H9 (cell line): ENCODE measurements at regions not wholly inside any gene's neighbourhood (a gene's known extent, or its start where the extent isn't known, plus 50 kb on each side); places are given as distances from the start of the nearest gene placed in this dataset.

ENCODE experiments used
- DNase-seq: peaks from one replicate; pipeline ENCODE4 v3.0.0-alpha.2; 2017
- H2AFZ ChIP-seq: one replicate; pipeline ENCODE4 v1.6.1; 2013; ENCODE audit warnings: mild to moderate bottlenecking, low read length, control low read depth, moderate library complexity
- H2AK5ac ChIP-seq: 2 replicates; pipeline ENCODE4 v1.6.1; 2013; ENCODE audit warnings: low read length, control low read depth, mixed read lengths; ENCODE audit not compliant: insufficient read length
- H2BK120ac ChIP-seq: one replicate; pipeline ENCODE4 v1.6.1; 2013; ENCODE audit warnings: low read depth, mild to moderate bottlenecking, low read length, control low read depth, inconsistent platforms; ENCODE audit not compliant: poor library complexity, severe bottlenecking
- H2BK12ac ChIP-seq: 2 replicates; pipeline ENCODE4 v1.6.1; 2013; ENCODE audit warnings: low read length, control low read depth, mixed read lengths, low read depth; ENCODE audit not compliant: insufficient read length
- H2BK15ac ChIP-seq: 2 replicates; pipeline ENCODE4 v1.6.1; 2013; ENCODE audit warnings: low read depth, low read length, control low read depth
- H2BK20ac ChIP-seq: one replicate; pipeline ENCODE4 v1.6.1; 2013; ENCODE audit warnings: low read depth, mild to moderate bottlenecking, low read length, control low read depth, inconsistent platforms; ENCODE audit not compliant: poor library complexity, severe bottlenecking
- H2BK5ac ChIP-seq: 2 replicates; pipeline ENCODE4 v1.6.1; 2013; ENCODE audit warnings: low read length, control low read depth, mixed read lengths; ENCODE audit not compliant: insufficient read length
- H3K14ac ChIP-seq: 2 replicates; pipeline ENCODE4 v1.6.1; 2013; ENCODE audit warnings: low read length, control low read depth; ENCODE audit not compliant: insufficient read depth
- H3K18ac ChIP-seq: 2 replicates; pipeline ENCODE4 v1.6.1; 2013; ENCODE audit warnings: low read depth, mild to moderate bottlenecking, mixed read lengths, low read length, control low read depth; ENCODE audit not compliant: insufficient read length
- H3K23ac ChIP-seq: 2 replicates; pipeline ENCODE4 v1.6.1; 2013; ENCODE audit warnings: low read length, control low read depth, mixed read lengths, low read depth; ENCODE audit not compliant: insufficient read length
- H3K23me2 ChIP-seq: 2 replicates; pipeline ENCODE4 v1.6.1; 2013; ENCODE audit warnings: low read depth, mild to moderate bottlenecking, mixed read lengths, low read length, control low read depth; ENCODE audit not compliant: insufficient read length, poor library complexity, severe bottlenecking
- H3K27ac ChIP-seq: 2 replicates; pipeline ENCODE4 v1.5.1; 2013; ENCODE audit warnings: low read length, control low read depth, mixed read lengths, low read depth; ENCODE audit not compliant: insufficient read length
- H3K27me3 ChIP-seq: 2 replicates; pipeline ENCODE4 v1.6.1; 2013; ENCODE audit warnings: low read length, control low read depth, inconsistent platforms; ENCODE audit not compliant: insufficient read depth
- H3K4ac ChIP-seq: 2 replicates; pipeline ENCODE4 v1.6.1; 2013; ENCODE audit warnings: low read depth, mild to moderate bottlenecking, control low read depth, inconsistent platforms, low read length, moderate library complexity
- H3K4me1 ChIP-seq: 2 replicates; pipeline ENCODE4 v1.6.1; 2013; ENCODE audit warnings: low read length, control low read depth, inconsistent platforms; ENCODE audit not compliant: insufficient read depth
- H3K4me2 ChIP-seq: 2 replicates; pipeline ENCODE4 v1.6.1; 2013; ENCODE audit warnings: low read length, control low read depth, mixed read lengths; ENCODE audit not compliant: insufficient read length, insufficient read depth
- H3K56ac ChIP-seq: 2 replicates; pipeline ENCODE4 v1.6.1; 2013; ENCODE audit warnings: low read depth, mild to moderate bottlenecking, mixed read lengths, low read length, control low read depth; ENCODE audit not compliant: insufficient read length
- H3K79me1 ChIP-seq: 2 replicates; pipeline ENCODE4 v1.6.1; 2013; ENCODE audit warnings: low read depth, mild to moderate bottlenecking, moderate library complexity, low read length, control low read depth, inconsistent platforms; ENCODE audit not compliant: insufficient read depth, poor library complexity, severe bottlenecking
- H3K79me2 ChIP-seq: 2 replicates; pipeline ENCODE4 v1.6.1; 2013; ENCODE audit warnings: low read length, control low read depth, inconsistent platforms; ENCODE audit not compliant: insufficient read depth
- H3K9ac ChIP-seq: 2 replicates; pipeline ENCODE4 v1.6.1; 2013; ENCODE audit warnings: low read length, control low read depth, mixed read lengths; ENCODE audit not compliant: insufficient read length; ENCODE audit errors: extremely low read depth
- H3K9me3 ChIP-seq: one replicate; pipeline ENCODE4 v1.6.1; 2013; ENCODE audit warnings: low read depth, low read length, inconsistent platforms; ENCODE audit not compliant: control insufficient read depth
- H3T11ph ChIP-seq: one replicate; pipeline ENCODE4 v1.6.1; 2013; ENCODE audit warnings: mild to moderate bottlenecking, low read length, control low read depth, inconsistent platforms
- H4K20me1 ChIP-seq: one replicate; pipeline ENCODE4 v1.6.1; 2013; ENCODE audit not compliant: control insufficient read depth, insufficient read length, insufficient read depth
- H4K5ac ChIP-seq: 2 replicates; pipeline ENCODE4 v1.6.1; 2013; ENCODE audit warnings: low read depth, mild to moderate bottlenecking, mixed read lengths, low read length, control low read depth; ENCODE audit not compliant: insufficient read length
- H4K8ac ChIP-seq: replicated peaks from 2 replicates; pipeline ENCODE4 v1.6.1; 2013; ENCODE audit warnings: low read length, control low read depth, mixed read lengths, low read depth; ENCODE audit not compliant: insufficient read length
- H4K91ac ChIP-seq: 2 replicates; pipeline ENCODE4 v1.6.1; 2013; ENCODE audit warnings: low read depth, mild to moderate bottlenecking, moderate library complexity, mixed read lengths, low read length, control low read depth; ENCODE audit not compliant: insufficient read length
- H3K27ac Mint-ChIP-seq, 3 experiments: 2 replicates in 2 of 3; 3 replicates in 1 of 3; pipeline ENCODE4 v1.8.0; 2020 to 2021; ENCODE audit warnings: mixed read lengths in 3 of 3, mild to moderate bottlenecking in 1 of 3, moderate library complexity in 1 of 3
- H3K27me3 Mint-ChIP-seq: 2 replicates; pipeline ENCODE4 v1.8.0; 2021; ENCODE audit warnings: low read depth, mild to moderate bottlenecking, moderate library complexity, mixed read lengths
- H3K36me3 Mint-ChIP-seq, 3 experiments: 2 replicates in 2 of 3; 3 replicates in 1 of 3; pipeline ENCODE4 v1.8.0; 2020 to 2021; ENCODE audit warnings: low read depth in 3 of 3, mixed read lengths in 3 of 3; ENCODE audit not compliant: insufficient read depth in 1 of 3
- H3K4me1 Mint-ChIP-seq, 2 experiments: 2 replicates each; pipeline ENCODE4 v1.8.0; 2020; ENCODE audit warnings: mixed read lengths in 2 of 2
- H3K4me3 Mint-ChIP-seq, 2 experiments: 2 replicates in 1 of 2; 3 replicates in 1 of 2; pipeline ENCODE4 v1.8.0; 2020 to 2021; ENCODE audit warnings: mild to moderate bottlenecking in 2 of 2, mixed read lengths in 2 of 2, moderate library complexity in 1 of 2
- H3K9me3 Mint-ChIP-seq, 2 experiments: 2 replicates in 1 of 2; 3 replicates in 1 of 2; pipeline ENCODE4 v1.8.0; 2020; ENCODE audit warnings: mild to moderate bottlenecking in 2 of 2, mixed read lengths in 2 of 2, moderate library complexity in 1 of 2
- TF ChIP-seq, protein P1 (sequence below): fragments of 200-600 bp; sonication (generic); conservative IDR thresholded peaks from 3 replicates; pipeline ENCODE4 v1.8.0; 2021; ENCODE audit warnings: antibody characterized with exemption, mild to moderate bottlenecking

DNA sequence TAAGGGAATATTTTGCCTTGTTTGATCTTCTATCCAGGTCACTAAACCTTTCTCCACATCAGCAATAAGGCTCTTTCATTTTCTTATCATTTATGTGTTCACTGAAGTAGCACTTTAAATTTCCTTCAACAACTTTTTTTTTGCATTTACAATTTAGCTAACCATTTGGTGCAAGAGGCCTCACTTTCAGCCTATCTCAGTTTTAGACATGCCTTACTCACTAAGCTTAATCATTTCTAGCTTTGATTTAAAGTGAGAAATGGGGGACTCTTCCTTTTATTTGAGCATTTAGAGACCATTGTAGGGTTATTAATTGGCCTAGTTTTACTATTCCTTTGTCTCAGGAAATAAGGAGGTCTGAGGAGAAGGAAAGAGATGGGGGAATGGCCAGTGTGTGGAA is 250.5 kb downstream of the AUH start:
- Mint-ChIP-seq H3K36me3 (peaks cover 0 to 6% (median 5%) of the 10 kb centered on the region in 3 experiments; a peak in 5 of 7 replicates), H3K4me3 (no peak overlapping the region), H3K9me3 (peaks cover 19 to 29% of the 10 kb centered on the region in 2 experiments), H3K27me3 (peaks cover 4% of the 10 kb centered on the region), H3K27ac (no peak overlapping the region), H3K4me1 (no peaks in the 10 kb centered on the region)
- Histone ChIP-seq H2BK20ac (no peak overlapping the region), H3K18ac (no peak overlapping the region), H4K20me1 (no peaks in the 10 kb centered on the region), H3K23ac (no peak overlapping the region), H3K56ac (no peak overlapping the region), H2BK12ac (no peak overlapping the region), H3K79me2 (no peaks in the 10 kb centered on the region), H4K5ac (no peak overlapping the region), H2BK120ac (no peak overlapping the region), H3K4me2 (no peak overlapping the region), H3K27ac (no peak overlapping the region), H3K23me2 (no peaks in the 10 kb centered on the region), H2BK5ac (no peak overlapping the region), H3K14ac (no peak overlapping the region), H2AK5ac (no peak overlapping the region), H3K9ac (no peak overlapping the region), H2AFZ (no peak overlapping the region), H3K9me3 (no peaks in the 10 kb centered on the region), H4K8ac (no peak overlapping the region), H3T11ph (no peak overlapping the region), H2BK15ac (no peak overlapping the region), H3K4ac (no peak overlapping the region), H4K91ac (no peak overlapping the region), H3K79me1 (no peaks in the 10 kb centered on the region), H3K4me1 (no peaks in the 10 kb centered on the region), H3K27me3 (no peaks in the 10 kb centered on the region)
- TF ChIP-seq, protein P1, sequence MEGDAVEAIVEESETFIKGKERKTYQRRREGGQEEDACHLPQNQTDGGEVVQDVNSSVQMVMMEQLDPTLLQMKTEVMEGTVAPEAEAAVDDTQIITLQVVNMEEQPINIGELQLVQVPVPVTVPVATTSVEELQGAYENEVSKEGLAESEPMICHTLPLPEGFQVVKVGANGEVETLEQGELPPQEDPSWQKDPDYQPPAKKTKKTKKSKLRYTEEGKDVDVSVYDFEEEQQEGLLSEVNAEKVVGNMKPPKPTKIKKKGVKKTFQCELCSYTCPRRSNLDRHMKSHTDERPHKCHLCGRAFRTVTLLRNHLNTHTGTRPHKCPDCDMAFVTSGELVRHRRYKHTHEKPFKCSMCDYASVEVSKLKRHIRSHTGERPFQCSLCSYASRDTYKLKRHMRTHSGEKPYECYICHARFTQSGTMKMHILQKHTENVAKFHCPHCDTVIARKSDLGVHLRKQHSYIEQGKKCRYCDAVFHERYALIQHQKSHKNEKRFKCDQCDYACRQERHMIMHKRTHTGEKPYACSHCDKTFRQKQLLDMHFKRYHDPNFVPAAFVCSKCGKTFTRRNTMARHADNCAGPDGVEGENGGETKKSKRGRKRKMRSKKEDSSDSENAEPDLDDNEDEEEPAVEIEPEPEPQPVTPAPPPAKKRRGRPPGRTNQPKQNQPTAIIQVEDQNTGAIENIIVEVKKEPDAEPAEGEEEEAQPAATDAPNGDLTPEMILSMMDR = no peak
- DNase-seq = no peak
